A204.1 (cell line): ENCODE measurements at regions not wholly inside any gene's neighbourhood (a gene's known extent, or its start where the extent isn't known, plus 50 kb on each side); places are given as distances from the start of the nearest gene placed in this dataset.
"Not testable (repeated sequence)": the region's sequence is repeated elsewhere in the genome, so short reads cannot be mapped to it uniquely, and the experiment has no call there.

Experiments used
- FAIRE-seq: peaks from 2 replicates; lab custom pipeline; 2012; peaks lifted over from hg19 to GRCh38; lab: Jason Lieb, UNC

DNA sequence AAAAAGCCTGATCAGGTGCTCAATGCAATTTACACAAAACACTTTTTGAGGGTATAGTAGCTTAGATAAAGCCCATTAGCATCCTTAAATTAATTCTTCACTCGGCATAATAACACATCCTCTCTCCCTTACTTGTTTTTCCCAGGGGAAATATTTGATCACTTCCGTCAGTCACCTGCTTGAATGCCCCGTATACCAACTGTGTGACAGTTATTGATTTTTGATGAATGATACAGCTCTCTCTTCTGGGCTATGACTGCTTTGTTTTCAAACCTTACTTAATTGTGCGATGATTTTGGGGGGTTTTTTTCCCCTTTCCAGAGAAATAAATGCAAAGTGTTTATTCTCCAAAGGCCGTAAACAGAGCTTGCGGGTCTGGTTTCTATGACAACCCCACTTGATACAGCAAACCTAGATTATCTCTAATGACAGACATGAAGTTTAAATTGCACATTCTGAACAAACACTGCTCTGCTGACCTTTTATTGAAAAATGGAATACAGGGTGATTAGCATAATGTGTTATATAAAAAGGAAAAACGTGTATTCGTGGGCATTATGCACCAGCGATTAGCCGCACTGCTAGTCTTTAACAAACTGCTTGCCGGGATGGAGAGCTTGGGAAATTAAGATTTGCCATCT lies 78.4 kb upstream of the NANOS1 start:
- FAIRE-seq, result no peak

DNA sequence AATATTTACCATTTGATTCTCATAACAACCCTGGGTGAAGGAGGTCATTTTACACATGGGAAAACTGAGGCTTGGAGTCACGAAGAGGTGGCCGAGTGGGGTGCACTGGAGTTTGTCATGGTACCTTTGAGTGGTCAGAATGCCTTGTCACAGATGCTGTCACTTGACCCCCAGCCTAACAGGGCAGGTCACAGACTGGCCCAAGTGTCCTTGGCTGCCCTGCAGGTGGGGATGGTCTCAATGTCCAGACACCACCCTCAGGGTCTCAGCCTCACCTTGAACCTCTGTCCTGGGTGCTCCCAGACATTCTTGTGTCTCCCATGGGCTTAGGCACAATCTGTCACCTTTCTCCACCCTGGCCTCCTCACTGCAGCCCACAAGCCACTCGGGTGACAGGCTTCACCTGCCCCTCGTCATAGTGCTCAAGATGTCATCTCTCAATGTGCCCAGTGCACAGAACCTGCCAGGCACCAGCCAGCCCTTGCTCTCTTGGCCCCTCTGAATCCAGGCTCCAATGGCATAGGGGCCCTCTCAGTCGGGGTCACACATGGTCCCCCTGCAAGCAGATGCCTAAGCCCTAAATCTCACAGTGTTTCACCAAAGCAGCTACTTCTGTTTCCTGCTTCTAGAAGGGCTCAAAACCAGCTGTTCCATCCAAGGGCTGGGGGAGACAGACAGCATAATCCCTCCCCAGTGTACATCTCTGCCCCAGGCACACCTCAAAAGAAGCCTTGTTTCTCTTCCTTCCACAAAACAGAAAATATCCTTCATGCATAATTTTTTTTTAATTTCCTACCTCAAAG lies 76.8 kb upstream of the NANOS1 start:
- no peak for FAIRE-seq

- no peak for FAIRE-seq
These were observed 75.7 kb upstream of the NANOS1 start for GRCh38 chr10:118953598-118954393.

GRCh38 chr10:118955531-118955930 lies 74.0 kb upstream of the NANOS1 start:
- no peak for FAIRE-seq

DNA sequence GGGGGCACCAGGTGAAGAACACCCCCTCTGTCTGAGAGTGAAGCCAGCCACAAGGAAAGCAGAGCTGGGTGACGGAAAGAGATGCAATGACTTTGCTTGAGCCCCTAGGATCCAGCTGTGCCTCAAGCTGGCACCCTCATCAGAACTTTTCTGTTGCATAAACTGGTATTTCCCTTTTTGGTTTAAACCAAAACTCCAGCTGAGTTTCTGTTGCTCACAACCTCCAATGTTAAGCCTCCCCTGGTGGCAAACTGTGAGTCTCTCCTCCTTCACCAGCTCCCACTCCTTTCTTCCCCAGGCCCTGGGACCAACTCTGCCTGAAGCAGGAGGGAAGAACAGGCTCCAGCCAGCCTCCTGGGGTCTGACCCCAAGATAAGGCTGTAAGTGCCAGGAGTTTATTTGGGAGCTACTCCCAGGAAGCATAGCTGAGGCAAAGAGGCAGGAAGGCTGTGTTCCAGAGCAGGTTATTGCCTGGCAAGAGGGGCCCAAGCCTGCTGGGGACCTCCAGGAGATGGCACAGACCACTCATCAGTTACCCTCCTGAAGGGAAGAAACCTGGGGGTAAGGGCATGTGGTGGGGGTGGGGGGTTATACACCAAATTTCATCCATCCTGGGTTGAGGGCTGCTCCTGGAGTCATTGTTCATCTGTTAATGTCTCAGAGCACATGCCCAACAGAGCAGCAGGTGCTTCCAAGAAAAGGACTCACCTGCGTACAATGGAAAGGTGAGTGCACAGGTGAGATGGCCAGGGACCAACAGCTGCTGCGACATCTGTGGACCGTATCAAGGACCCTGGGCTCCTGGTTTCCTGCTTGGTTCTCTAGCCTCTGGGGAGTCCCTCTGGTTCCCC lies 73.3 kb upstream of the NANOS1 start:
- no peak for FAIRE-seq

DNA sequence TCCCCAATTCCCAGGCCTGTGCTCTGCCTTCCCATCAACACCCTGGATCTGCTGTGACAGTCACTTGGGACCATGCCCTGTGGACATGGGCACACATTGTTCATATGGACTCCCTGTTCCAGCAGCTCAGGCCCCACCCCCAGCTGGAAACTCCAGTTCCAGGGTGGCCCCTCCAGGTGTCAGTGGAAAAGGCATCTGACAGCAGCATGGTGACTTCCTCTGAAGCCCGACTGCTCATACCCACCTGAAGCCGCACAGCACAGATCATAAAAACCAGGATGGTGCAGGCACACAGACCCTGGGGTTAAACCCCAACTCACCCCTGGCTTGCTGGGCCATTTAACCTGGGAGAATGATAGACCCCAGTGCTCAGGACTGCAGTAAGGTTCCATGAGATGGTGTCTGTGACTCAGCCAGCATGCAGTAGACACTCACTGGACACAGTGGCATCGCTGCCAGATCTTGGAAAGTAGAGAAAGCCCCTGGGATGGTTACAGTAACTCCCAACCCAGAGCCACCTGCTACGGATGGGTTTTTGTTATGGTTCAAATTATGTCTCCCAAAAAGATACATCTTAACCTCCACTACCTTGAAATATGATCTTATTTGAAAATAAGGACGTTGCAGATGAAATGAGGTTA lies 72.6 kb upstream of the NANOS1 start:
- FAIRE-seq, result no peak

DNA sequence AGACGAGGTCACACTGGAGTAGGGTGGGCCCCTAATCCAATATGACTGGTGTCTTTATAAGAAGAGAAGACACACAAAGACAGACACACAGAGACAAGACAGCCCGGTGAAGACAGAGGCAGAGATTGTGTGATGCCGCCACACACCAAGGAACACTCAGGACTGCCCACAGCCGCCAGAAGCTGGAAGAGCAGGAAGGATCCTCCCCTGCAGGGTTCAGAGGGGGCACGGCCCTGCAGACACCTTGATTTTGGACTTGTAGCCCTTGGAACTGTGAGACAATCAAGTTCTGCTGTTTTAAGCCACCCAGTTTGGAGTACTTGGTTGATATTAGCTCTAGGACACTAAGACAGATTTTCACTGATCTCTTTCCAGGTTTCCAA lies 72.1 kb upstream of the NANOS1 start:
- no peak for FAIRE-seq

- no peak for FAIRE-seq
These were observed 71.5 kb upstream of the NANOS1 start for GRCh38 chr10:118957966-118958365.

- FAIRE-seq, result no peak
These were observed 71.0 kb upstream of the NANOS1 start for GRCh38 chr10:118958559-118958958.

DNA sequence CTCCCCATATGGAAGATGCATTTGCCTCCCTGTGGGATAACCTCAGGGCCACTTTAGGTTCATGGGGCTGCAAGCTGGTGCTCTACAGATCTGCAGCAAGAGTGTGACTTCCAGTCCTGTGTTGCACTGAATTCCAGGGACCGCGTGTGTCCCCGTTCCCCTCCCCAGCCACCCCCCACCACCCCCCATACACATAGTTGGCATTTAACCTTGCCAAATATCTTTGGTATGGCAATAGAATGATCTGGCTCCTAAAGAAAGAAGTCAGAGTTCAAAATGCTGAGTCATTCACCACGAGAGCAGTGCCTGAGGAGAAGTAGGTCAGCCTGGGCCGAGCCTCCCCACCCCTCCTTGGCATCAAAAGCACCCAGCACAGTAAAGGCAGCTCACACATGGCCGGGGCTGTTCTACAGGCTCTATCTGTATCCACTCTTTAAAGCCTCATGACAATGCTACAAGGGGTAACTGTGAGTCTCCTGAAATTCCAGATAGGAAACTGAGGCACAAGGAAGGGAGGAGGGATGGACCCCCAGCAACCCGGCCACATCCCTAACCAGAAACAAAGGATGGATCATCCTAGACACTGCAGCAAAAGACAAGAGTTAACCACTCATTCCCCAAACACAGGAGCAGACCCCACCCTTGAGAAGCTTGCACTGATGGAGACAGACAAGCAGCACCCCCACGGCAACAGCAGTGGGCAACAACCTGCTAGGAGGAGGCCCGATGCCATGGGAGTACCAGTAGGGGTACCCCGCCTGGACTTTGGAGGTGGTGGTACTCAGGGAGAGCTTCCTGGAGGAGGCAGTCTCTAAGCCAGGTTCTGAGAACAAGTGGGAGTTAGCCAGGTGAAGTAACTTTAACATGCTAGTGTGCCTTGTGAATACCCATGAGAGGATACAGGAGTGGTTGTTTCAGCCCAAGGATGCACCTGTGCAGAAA lies 70.3 kb upstream of the NANOS1 start:
- FAIRE-seq, result no peak

DNA sequence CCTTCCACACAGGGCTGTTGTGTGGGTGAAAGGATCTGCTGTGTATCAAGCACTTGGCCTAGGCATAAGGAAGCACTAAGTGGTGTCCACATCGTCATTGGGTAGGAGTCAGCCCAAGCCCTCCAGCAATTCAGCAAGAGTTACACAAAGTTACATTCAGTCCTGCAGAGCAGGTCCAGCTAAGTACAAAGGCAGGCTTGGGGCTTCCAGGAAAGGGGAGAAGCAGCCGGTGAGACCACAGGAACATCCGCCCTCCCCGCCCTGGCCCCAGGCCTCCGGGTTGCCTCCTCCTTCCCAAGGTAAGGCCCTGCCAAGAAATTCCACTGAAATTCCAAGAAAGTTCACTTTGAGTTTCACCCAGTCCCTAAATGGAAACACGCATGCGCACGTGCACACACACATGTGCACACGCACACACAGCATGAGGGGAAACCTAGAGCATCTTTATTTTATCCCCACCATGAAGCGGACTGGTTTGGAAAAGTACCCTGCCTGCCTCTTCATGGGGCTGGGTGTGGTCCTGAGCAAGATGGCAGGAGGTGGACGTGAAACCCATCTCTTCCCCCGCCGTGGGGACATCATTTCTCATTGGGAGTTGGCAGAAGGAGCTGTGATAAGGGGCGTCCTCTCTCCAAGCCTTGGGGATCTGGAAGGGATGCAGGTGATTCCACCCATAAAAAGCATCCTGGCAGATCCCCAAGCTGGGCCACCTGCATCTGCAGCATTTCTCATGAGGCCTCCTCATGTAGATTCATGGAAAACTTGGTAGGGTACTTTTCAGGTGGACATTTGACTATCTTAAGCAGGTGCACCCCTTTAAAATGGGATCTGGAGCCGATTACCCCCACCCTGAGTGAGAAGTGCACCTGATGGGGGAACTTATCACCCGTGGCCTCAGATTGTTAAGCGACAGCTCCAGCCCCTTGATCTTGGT lies 69.1 kb upstream of the NANOS1 start:
- FAIRE-seq, result no peak

GRCh38 chr10:118961436-118961835 lies 68.1 kb upstream of the NANOS1 start:
- FAIRE-seq, result no peak

- FAIRE-seq, result not testable (repeated sequence)
These were observed 67.1 kb upstream of the NANOS1 start for GRCh38 chr10:118962331-118962868.

DNA sequence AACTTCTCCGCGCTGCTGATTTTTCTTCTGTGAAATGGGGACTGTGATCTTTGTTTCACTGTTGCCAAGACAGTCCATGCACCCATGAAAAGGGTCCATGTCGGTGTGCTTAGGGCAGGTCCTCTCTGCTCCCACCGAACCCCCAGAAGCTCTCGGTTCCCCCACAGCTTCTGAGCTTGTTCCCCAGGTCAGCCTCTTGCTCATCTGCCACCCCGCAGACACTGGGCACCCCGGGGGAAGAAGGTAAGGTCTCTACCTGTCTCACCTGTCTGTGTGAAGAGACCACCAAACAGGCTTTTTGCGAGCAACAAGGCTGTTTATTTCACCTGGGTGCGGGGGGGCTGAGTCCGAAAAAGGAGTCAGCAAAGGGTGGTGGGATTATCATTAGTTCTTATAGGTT lies 66.2 kb upstream of the NANOS1 start:
- no peak for FAIRE-seq

DNA sequence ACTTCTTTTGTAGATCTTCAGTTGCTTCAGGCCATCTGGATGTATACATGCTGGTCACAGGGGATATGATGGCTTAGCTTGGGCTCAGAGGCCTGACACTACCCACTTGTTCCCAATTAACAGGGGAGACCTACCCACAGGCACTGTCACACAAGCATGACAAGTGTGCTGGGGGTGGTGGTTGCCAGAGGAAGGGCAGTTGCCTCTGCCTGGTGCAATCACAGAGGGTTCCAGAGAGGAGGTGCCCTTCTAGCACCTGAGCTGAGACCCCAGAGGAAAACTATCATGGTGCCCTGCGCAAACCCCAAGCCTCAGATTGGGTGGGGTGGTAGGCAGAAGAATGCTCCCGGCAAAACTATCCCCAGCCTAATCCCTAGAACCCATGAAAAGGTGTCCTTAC lies 65.6 kb upstream of the NANOS1 start:
- no peak for FAIRE-seq

DNA sequence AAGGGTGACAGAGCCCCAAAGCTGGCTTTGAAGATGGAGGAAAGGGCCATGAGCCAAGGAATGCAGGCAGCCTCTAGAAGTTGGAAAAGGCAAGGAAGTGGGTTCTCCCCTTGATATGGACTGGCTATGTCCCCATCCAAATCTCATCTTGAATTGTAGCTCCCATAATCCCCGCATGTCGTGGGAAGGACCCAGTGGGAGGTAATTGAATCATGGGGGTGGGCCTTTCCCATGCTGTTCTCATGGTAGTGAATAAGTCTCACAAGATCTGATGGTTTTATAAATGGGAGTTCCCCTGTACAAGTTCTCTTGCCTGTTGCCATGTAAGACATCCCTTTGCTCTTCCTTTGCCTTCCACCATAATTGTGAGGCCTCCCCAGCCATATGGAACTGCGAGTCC lies 65.0 kb upstream of the NANOS1 start:
- FAIRE-seq, result not testable (repeated sequence)

- FAIRE-seq, result no peak
These were observed 64.4 kb upstream of the NANOS1 start for GRCh38 chr10:118965096-118965495.

DNA sequence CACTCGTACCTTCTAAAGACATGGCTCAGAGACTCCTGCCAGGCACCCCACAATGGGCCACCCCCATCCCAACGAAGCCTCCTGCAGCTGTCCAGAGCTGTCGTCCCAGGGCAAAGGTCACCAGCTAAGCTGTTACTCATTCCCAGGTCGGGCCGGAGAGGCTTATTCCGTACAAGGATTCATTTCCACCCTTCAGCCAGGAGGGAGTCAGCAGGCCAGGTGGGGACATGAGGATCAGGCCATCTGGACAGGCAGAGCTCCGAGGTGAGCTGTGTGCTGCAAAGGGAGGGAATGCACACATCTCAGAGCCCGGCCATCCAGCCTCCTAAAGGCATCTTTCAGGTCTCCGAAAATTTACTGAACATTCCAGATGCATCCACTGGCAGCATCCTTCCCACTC lies 63.9 kb upstream of the NANOS1 start:
- no peak for FAIRE-seq
